ENCODE measurements at regions not wholly inside any gene's neighbourhood (a gene's known extent, or its start where the extent isn't known, plus 50 kb on each side); places are given as distances from the start of the nearest gene placed in this dataset.

GRCh38 chr13:104008541-104009435 is 942.6 kb upstream of the SLC10A2 start:
- FAIRE-seq (no peak), DNase-seq (ENCODE audit: insufficient read length) (no peak)
- TF ChIP-seq TAF1 (IDR thresholded peaks at IDR 0.05; ENCODE audit: borderline replicate concordance, low read depth, low read length) (no peak), POLR2A (IDR thresholded peaks at IDR 0.05; ENCODE audit: low read depth, low read length) (no peak), POLR2AphosphoS5 (IDR thresholded peaks at IDR 0.05; ENCODE audit: low read depth, low read length) (no peak)

- FAIRE-seq (no peak), DNase-seq (ENCODE audit: insufficient read length) (no peak)
- TF ChIP-seq TAF1 (IDR thresholded peaks at IDR 0.05; ENCODE audit: borderline replicate concordance, low read depth, low read length) (no peak), POLR2AphosphoS5 (IDR thresholded peaks at IDR 0.05; ENCODE audit: low read depth, low read length) (no peak), POLR2A (IDR thresholded peaks at IDR 0.05; ENCODE audit: low read depth, low read length) (no peak)
Measured at GRCh38 chr13:104008075-104008474, 941.9 kb upstream of the SLC10A2 start.

GRCh38 chr13:104006625-104007075 is 940.4 kb upstream of the SLC10A2 start:
- FAIRE-seq: no peak
- TF ChIP-seq POLR2AphosphoS5 (IDR thresholded peaks at IDR 0.05; ENCODE audit: low read depth, low read length) (no peak), TAF1 (IDR thresholded peaks at IDR 0.05; ENCODE audit: borderline replicate concordance, low read depth, low read length) (no peak), POLR2A (IDR thresholded peaks at IDR 0.05; ENCODE audit: low read depth, low read length) (no peak)
- no peak for DNase-seq (ENCODE audit: insufficient read length)

GRCh38 chr13:104004572-104004971 is 938.4 kb upstream of the SLC10A2 start:
- DNase-seq (ENCODE audit: insufficient read length) (no peak), FAIRE-seq (no peak)

GRCh38 chr13:104002216-104002615 is 936.0 kb upstream of the SLC10A2 start:
- no peak for TF ChIP-seq POLR2AphosphoS5 (IDR thresholded peaks at IDR 0.05; ENCODE audit: low read depth, low read length)
- TF ChIP-seq POLR2A (IDR thresholded peaks at IDR 0.05; ENCODE audit: low read depth, low read length): no peak
- TF ChIP-seq TAF1 (IDR thresholded peaks at IDR 0.05; ENCODE audit: borderline replicate concordance, low read depth, low read length): no peak
- DNase-seq (ENCODE audit: insufficient read length) (no peak), FAIRE-seq (no peak)

More at GRCh38 chr13:104004572-104004971, 938.4 kb upstream of the SLC10A2 start:
- no peak for TF ChIP-seq POLR2AphosphoS5 (IDR thresholded peaks at IDR 0.05; ENCODE audit: low read depth, low read length)
- TF ChIP-seq POLR2A (IDR thresholded peaks at IDR 0.05; ENCODE audit: low read depth, low read length): no peak
- no peak for TF ChIP-seq TAF1 (IDR thresholded peaks at IDR 0.05; ENCODE audit: borderline replicate concordance, low read depth, low read length)

- no peak for FAIRE-seq
- TF ChIP-seq TAF1 (IDR thresholded peaks at IDR 0.05; ENCODE audit: borderline replicate concordance, low read depth, low read length) (no peak), POLR2A (IDR thresholded peaks at IDR 0.05; ENCODE audit: low read depth, low read length) (no peak), POLR2AphosphoS5 (IDR thresholded peaks at IDR 0.05; ENCODE audit: low read depth, low read length) (no peak)
- no peak for DNase-seq (ENCODE audit: insufficient read length)
Measured at GRCh38 chr13:104001766-104002165, 935.5 kb upstream of the SLC10A2 start.

GRCh38 chr13:103996733-103997132 is 930.5 kb upstream of the SLC10A2 start:
- DNase-seq (ENCODE audit: insufficient read length) (no peak), FAIRE-seq (no peak)
- no peak for TF ChIP-seq POLR2AphosphoS5 (IDR thresholded peaks at IDR 0.05; ENCODE audit: low read depth, low read length)
- TF ChIP-seq TAF1 (IDR thresholded peaks at IDR 0.05; ENCODE audit: borderline replicate concordance, low read depth, low read length): no peak

- no peak for TF ChIP-seq TAF1 (IDR thresholded peaks at IDR 0.05; ENCODE audit: borderline replicate concordance, low read depth, low read length)
- TF ChIP-seq POLR2A (IDR thresholded peaks at IDR 0.05; ENCODE audit: low read depth, low read length): no peak
- TF ChIP-seq POLR2AphosphoS5 (IDR thresholded peaks at IDR 0.05; ENCODE audit: low read depth, low read length): no peak
- FAIRE-seq (no peak), DNase-seq (ENCODE audit: insufficient read length) (no peak)
Measured at GRCh38 chr13:103983948-103984347, 917.7 kb upstream of the SLC10A2 start.

- TF ChIP-seq TAF1 (IDR thresholded peaks at IDR 0.05; ENCODE audit: borderline replicate concordance, low read depth, low read length) (no peak), POLR2A (IDR thresholded peaks at IDR 0.05; ENCODE audit: low read depth, low read length) (no peak), POLR2AphosphoS5 (IDR thresholded peaks at IDR 0.05; ENCODE audit: low read depth, low read length) (no peak)
- no peak for FAIRE-seq
- no peak for DNase-seq (ENCODE audit: insufficient read length)
Measured at GRCh38 chr13:103976371-103976770, 910.2 kb upstream of the SLC10A2 start.

GRCh38 chr13:103973740-103974139 is 907.5 kb upstream of the SLC10A2 start:
- no peak for TF ChIP-seq POLR2AphosphoS5 (IDR thresholded peaks at IDR 0.05; ENCODE audit: low read depth, low read length)
- no peak for TF ChIP-seq TAF1 (IDR thresholded peaks at IDR 0.05; ENCODE audit: borderline replicate concordance, low read depth, low read length)
- no peak for TF ChIP-seq POLR2A (IDR thresholded peaks at IDR 0.05; ENCODE audit: low read depth, low read length)
- DNase-seq (ENCODE audit: insufficient read length) (no peak), FAIRE-seq (no peak)

GRCh38 chr13:103969520-103970050 is 903.4 kb upstream of the SLC10A2 start:
- TF ChIP-seq POLR2A (IDR thresholded peaks at IDR 0.05; ENCODE audit: low read depth, low read length) (no peak), POLR2AphosphoS5 (IDR thresholded peaks at IDR 0.05; ENCODE audit: low read depth, low read length) (no peak), TAF1 (IDR thresholded peaks at IDR 0.05; ENCODE audit: borderline replicate concordance, low read depth, low read length) (no peak)
- FAIRE-seq: no peak

More at GRCh38 chr13:103969520-103970050, 903.4 kb upstream of the SLC10A2 start:
- no peak for DNase-seq (ENCODE audit: insufficient read length)

All from GM12892 (cell line).